ENCODE measurements at regions not wholly inside any gene's neighbourhood (a gene's known extent, or its start where the extent isn't known, plus 50 kb on each side); places are given as distances from the start of the nearest gene placed in this dataset.

- no peaks in the 10 kb centered on the region for H3K9me3 ChIP-seq (ENCODE audit: insufficient read depth, low read length, severe bottlenecking)
- DNase-seq (no peak), ATAC-seq (ENCODE audit: insufficient read depth, low read depth) (no peak)
- H3K4me1 ChIP-seq (ENCODE audit: insufficient read depth, low read length): no peaks in the 10 kb centered on the region
- no peak overlapping the region for H3K4me3 ChIP-seq (ENCODE audit: low read depth in 1 of 2, low read length in 2 of 2)
- H4K20me1 ChIP-seq (ENCODE audit: insufficient read depth, low read length): no peaks in the 10 kb centered on the region
- no peak overlapping the region for H3K4me2 ChIP-seq (ENCODE audit: insufficient read depth, low read length)
- TF ChIP-seq CTCF (IDR thresholded peaks at IDR 0.05; ENCODE audit: borderline replicate concordance, extremely low read depth, low read length, poor library complexity, severe bottlenecking) (no peak), EZH2 (IDR thresholded peaks at IDR 0.05; ENCODE audit: borderline replicate concordance, low read depth, low read length, severe bottlenecking) (no peak)
- no peak overlapping the region for H3K9ac ChIP-seq (ENCODE audit: low read depth, low read length)
- no peak overlapping the region for H2AFZ ChIP-seq (ENCODE audit: low read depth, low read length)
- no peak overlapping the region for H3K27ac ChIP-seq (ENCODE audit: low read length)
- H3K79me2 ChIP-seq (ENCODE audit: insufficient read depth, low read length): no peaks in the 10 kb centered on the region
- H3K27me3 ChIP-seq (ENCODE audit: insufficient read depth, low read length, poor library complexity): no peaks in the 10 kb centered on the region
- H3K36me3 ChIP-seq (ENCODE audit: insufficient read depth, low read length): no peaks in the 10 kb centered on the region
These were observed 157.4 kb downstream of the OGFRL1 start for GRCh38 chr6:71446057-71446456.

GRCh38 chr6:71446470-71446869 lies 157.9 kb downstream of the OGFRL1 start:
- no peak overlapping the region for H3K4me2 ChIP-seq (ENCODE audit: insufficient read depth, low read length)
- no peak overlapping the region for H2AFZ ChIP-seq (ENCODE audit: low read depth, low read length)
- TF ChIP-seq EZH2 (IDR thresholded peaks at IDR 0.05; ENCODE audit: borderline replicate concordance, low read depth, low read length, severe bottlenecking): no peak
- TF ChIP-seq CTCF (IDR thresholded peaks at IDR 0.05; ENCODE audit: borderline replicate concordance, extremely low read depth, low read length, poor library complexity, severe bottlenecking): no peak
- no peaks in the 10 kb centered on the region for H3K27me3 ChIP-seq (ENCODE audit: insufficient read depth, low read length, poor library complexity)
- no peak overlapping the region for H3K4me3 ChIP-seq (ENCODE audit: low read depth in 1 of 2, low read length in 2 of 2)
- DNase-seq: no peak
- no peak for ATAC-seq (ENCODE audit: insufficient read depth, low read depth)
- no peaks in the 10 kb centered on the region for H4K20me1 ChIP-seq (ENCODE audit: insufficient read depth, low read length)
- H3K79me2 ChIP-seq (ENCODE audit: insufficient read depth, low read length): no peaks in the 10 kb centered on the region
- no peak overlapping the region for H3K27ac ChIP-seq (ENCODE audit: low read length)
- H3K9me3 ChIP-seq (ENCODE audit: insufficient read depth, low read length, severe bottlenecking): no peaks in the 10 kb centered on the region
- H3K4me1 ChIP-seq (ENCODE audit: insufficient read depth, low read length): no peaks in the 10 kb centered on the region
- no peak overlapping the region for H3K9ac ChIP-seq (ENCODE audit: low read depth, low read length)
- no peaks in the 10 kb centered on the region for H3K36me3 ChIP-seq (ENCODE audit: insufficient read depth, low read length)

DNA sequence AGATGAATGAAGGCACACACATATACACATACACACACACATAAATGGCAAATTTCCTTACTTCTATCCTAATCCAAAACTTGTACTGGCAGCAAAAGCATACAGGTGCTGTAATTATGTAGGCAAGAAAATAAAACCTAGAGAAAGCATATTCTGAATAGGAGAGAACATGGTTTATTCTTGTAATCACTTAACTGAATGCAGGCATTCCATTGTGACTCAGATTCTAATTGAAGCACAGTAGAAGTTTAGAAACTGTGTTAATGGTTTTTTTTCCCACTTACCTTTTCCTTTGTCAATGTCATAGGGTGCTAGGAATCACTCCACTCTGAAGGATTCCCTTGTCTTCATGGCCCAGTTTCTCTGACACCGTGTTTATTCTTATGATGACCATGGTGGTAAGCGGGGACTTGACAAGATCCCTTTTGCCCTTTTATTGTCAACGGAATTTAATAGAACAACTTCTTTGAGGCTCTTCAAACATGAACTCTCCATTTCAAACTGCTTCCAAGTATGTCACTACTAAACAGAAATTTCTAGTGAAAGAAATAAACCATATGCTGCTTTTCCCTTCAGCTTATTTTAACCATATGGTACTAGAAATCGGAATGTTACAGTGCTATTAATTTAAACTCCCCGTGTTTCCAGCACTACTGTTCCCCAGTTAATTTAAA lies 164.2 kb downstream of the OGFRL1 start:
- H3K9ac ChIP-seq (ENCODE audit: low read depth, low read length): no peak overlapping the region
- H4K20me1 ChIP-seq (ENCODE audit: insufficient read depth, low read length): no peaks in the 10 kb centered on the region
- no peak overlapping the region for H3K27ac ChIP-seq (ENCODE audit: low read length)
- H3K9me3 ChIP-seq (ENCODE audit: insufficient read depth, low read length, severe bottlenecking): no peaks in the 10 kb centered on the region
- no peaks in the 10 kb centered on the region for H3K36me3 ChIP-seq (ENCODE audit: insufficient read depth, low read length)
- H3K4me1 ChIP-seq (ENCODE audit: insufficient read depth, low read length): no peaks in the 10 kb centered on the region
- no peaks in the 10 kb centered on the region for H3K79me2 ChIP-seq (ENCODE audit: insufficient read depth, low read length)
- H3K4me3 ChIP-seq (ENCODE audit: low read depth in 1 of 2, low read length in 2 of 2): no peak overlapping the region
- no peak overlapping the region for H2AFZ ChIP-seq (ENCODE audit: low read depth, low read length)
- no peak for TF ChIP-seq EZH2 (IDR thresholded peaks at IDR 0.05; ENCODE audit: borderline replicate concordance, low read depth, low read length, severe bottlenecking)
- TF ChIP-seq CTCF (IDR thresholded peaks at IDR 0.05; ENCODE audit: borderline replicate concordance, extremely low read depth, low read length, poor library complexity, severe bottlenecking): no peak
- H3K27me3 ChIP-seq (ENCODE audit: insufficient read depth, low read length, poor library complexity): no peaks in the 10 kb centered on the region
- no peak overlapping the region for H3K4me2 ChIP-seq (ENCODE audit: insufficient read depth, low read length)
- ATAC-seq (ENCODE audit: insufficient read depth, low read depth) (no peak), DNase-seq (no peak)

- no peak overlapping the region for H3K27ac ChIP-seq (ENCODE audit: low read length)
- no peaks in the 10 kb centered on the region for H3K36me3 ChIP-seq (ENCODE audit: insufficient read depth, low read length)
- no peak overlapping the region for H3K4me3 ChIP-seq (ENCODE audit: low read depth in 1 of 2, low read length in 2 of 2)
- no peaks in the 10 kb centered on the region for H3K27me3 ChIP-seq (ENCODE audit: insufficient read depth, low read length, poor library complexity)
- H3K79me2 ChIP-seq (ENCODE audit: insufficient read depth, low read length): no peaks in the 10 kb centered on the region
- no peaks in the 10 kb centered on the region for H4K20me1 ChIP-seq (ENCODE audit: insufficient read depth, low read length)
- ATAC-seq (ENCODE audit: insufficient read depth, low read depth) (no peak), DNase-seq (no peak)
- H3K4me1 ChIP-seq (ENCODE audit: insufficient read depth, low read length): no peaks in the 10 kb centered on the region
- H3K4me2 ChIP-seq (ENCODE audit: insufficient read depth, low read length): no peak overlapping the region
- H3K9me3 ChIP-seq (ENCODE audit: insufficient read depth, low read length, severe bottlenecking): no peaks in the 10 kb centered on the region
- H2AFZ ChIP-seq (ENCODE audit: low read depth, low read length): no peak overlapping the region
- TF ChIP-seq EZH2 (IDR thresholded peaks at IDR 0.05; ENCODE audit: borderline replicate concordance, low read depth, low read length, severe bottlenecking): no peak
- TF ChIP-seq CTCF (IDR thresholded peaks at IDR 0.05; ENCODE audit: borderline replicate concordance, extremely low read depth, low read length, poor library complexity, severe bottlenecking): no peak
- H3K9ac ChIP-seq (ENCODE audit: low read depth, low read length): no peak overlapping the region
These were observed 164.7 kb downstream of the OGFRL1 start for GRCh38 chr6:71453371-71453706.

Measured in DND-41 (cell line).